CD4-positive, alpha-beta T cell (primary cell): ENCODE measurements at regions not wholly inside any gene's neighbourhood (a gene's known extent, or its start where the extent isn't known, plus 50 kb on each side); places are given as distances from the start of the nearest gene placed in this dataset.

Source experiments
- ATAC-seq: fragments of 200-7000 bp; cut with Tn5 transposase; one replicate; pipeline ENCODE4 v1.10.0; 2022; ENCODE audit warnings: mild to moderate bottlenecking; ENCODE audit not compliant: poor library complexity
- CTCF ChIA-PET: fragments of 350-600 bp; sonication (Branson Sonifier 250); formaldehyde crosslinking; loops from one replicate; lab custom pipeline; 2021; ENCODE audit warnings: antibody characterized with exemption, inconsistent platforms; lab: Charles Lee
- POLR2A ChIA-PET: fragments of 350-600 bp; sonication (Branson Sonifier 250); formaldehyde crosslinking; loops from one replicate; lab custom pipeline; 2021; ENCODE audit warnings: antibody characterized with exemption, inconsistent platforms; lab: Charles Lee
- DNase-seq, 14 experiments: peaks; one replicate each; pipeline ENCODE4 v3.0.0-alpha.2; 2013 to 2020; ENCODE audit warnings: mixed read lengths in 2 of 14
- H3K27ac ChIP-seq, 2 donors: one replicate each; pipeline versions ENCODE4 v1.5.1 to v1.7.0; 2013; ENCODE audit warnings: low read length in 2 of 2, low read depth in 1 of 2, mild to moderate bottlenecking in 1 of 2
- H3K27me3 ChIP-seq, 2 experiments: 1 replicate in 1 of 2; 2 replicates in 1 of 2; pipeline versions ENCODE4 v1.6.1 to v1.7.0; 2013; ENCODE audit warnings: low read length in 2 of 2, control low read depth in 1 of 2, mild to moderate bottlenecking in 1 of 2, moderate library complexity in 1 of 2; ENCODE audit not compliant: insufficient read depth in 2 of 2, control insufficient read depth in 1 of 2
- H3K36me3 ChIP-seq: one replicate; pipeline ENCODE4 v1.6.1; 2013; ENCODE audit warnings: low read length, control low read depth; ENCODE audit not compliant: insufficient read depth
- H3K4me1 ChIP-seq: one replicate; pipeline ENCODE4 v1.6.1; 2013; ENCODE audit warnings: low read length, control low read depth; ENCODE audit not compliant: insufficient read depth
- H3K4me3 ChIP-seq: one replicate; pipeline ENCODE4 v1.5.1; 2013; ENCODE audit warnings: mild to moderate bottlenecking, low read length, moderate library complexity
- H3K9me3 ChIP-seq, 2 experiments: 1 replicate in 1 of 2; 2 replicates in 1 of 2; pipeline versions ENCODE4 v1.6.1 to v1.7.0; 2013; ENCODE audit warnings: low read length in 2 of 2, mild to moderate bottlenecking in 2 of 2, control low read depth in 1 of 2, moderate library complexity in 1 of 2; ENCODE audit not compliant: control insufficient read depth in 1 of 2, insufficient read depth in 1 of 2
- H3K27ac Mint-ChIP-seq: one replicate; pipeline ENCODE4 v1.8.0; 2020; ENCODE audit warnings: mixed read lengths
- H3K27me3 Mint-ChIP-seq: one replicate; pipeline ENCODE4 v1.8.0; 2021; ENCODE audit warnings: mixed read lengths
- H3K36me3 Mint-ChIP-seq: one replicate; pipeline ENCODE4 v1.8.0; 2021; ENCODE audit warnings: low read depth, mixed read lengths
- H3K4me1 Mint-ChIP-seq: one replicate; pipeline ENCODE4 v1.8.0; 2021; ENCODE audit warnings: low read depth, mixed read lengths
- H3K4me3 Mint-ChIP-seq: one replicate; pipeline ENCODE4 v1.8.0; 2020; ENCODE audit warnings: mild to moderate bottlenecking, mixed read lengths
- H3K9me3 Mint-ChIP-seq: one replicate; pipeline ENCODE4 v1.8.0; 2020; ENCODE audit warnings: mixed read lengths
- intact Hi-C, 2 experiments: fragments of 100-400 bp; cut with DNase I in 1 of 2; cut with micrococcal nuclease in 1 of 2; formaldehyde crosslinking; loops; one replicate each; pipeline versions ENCODE4 v1.15.1 to v1.9.0; 2023 to 2025; cut with DNase I, micrococcal nuclease
- TF ChIP-seq, protein P1 (sequence below): fragments of 200-600 bp; IDR thresholded peaks from one replicate; pipeline ENCODE4 v1.8.0; 2022; ENCODE audit warnings: antibody characterized with exemption, mild to moderate bottlenecking

DNA sequence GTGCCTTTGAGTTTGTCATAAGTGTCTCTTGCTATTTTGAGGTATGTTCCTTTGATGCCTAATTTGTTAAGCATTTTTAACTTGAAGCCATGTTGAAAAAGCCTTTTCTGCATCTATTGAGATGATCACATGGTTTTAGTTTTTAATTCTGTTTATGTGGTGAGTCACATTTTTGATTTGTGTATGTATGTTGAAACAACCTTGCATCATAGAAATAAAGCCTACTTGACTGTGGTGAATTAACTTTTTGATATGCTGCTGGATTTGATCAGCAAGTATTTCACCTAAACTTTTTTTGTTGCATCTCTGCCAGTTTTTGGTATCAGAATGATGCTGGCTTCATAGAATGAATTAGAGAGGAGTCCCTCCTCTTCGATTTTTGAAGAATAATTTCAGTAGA, 469.7 kb downstream of the CDH2 start:
- DNase-seq = no peak
- Mint-ChIP-seq H3K4me1 (no peaks in the 10 kb centered on the region), H3K4me3 (no peak overlapping the region), H3K27me3 (no peaks in the 10 kb centered on the region), H3K27ac (no peak overlapping the region), H3K36me3 (no peaks in the 10 kb centered on the region), H3K9me3 (peaks cover 18% of the 10 kb centered on the region)
- Histone ChIP-seq H3K27me3 (no peaks in the 10 kb centered on the region), H3K36me3 (no peaks in the 10 kb centered on the region), H3K4me1 (no peaks in the 10 kb centered on the region), H3K27ac (no peak overlapping the region), H3K4me3 (no peak overlapping the region), H3K9me3 (no peaks in the 10 kb centered on the region)
- TF ChIP-seq, protein P1, sequence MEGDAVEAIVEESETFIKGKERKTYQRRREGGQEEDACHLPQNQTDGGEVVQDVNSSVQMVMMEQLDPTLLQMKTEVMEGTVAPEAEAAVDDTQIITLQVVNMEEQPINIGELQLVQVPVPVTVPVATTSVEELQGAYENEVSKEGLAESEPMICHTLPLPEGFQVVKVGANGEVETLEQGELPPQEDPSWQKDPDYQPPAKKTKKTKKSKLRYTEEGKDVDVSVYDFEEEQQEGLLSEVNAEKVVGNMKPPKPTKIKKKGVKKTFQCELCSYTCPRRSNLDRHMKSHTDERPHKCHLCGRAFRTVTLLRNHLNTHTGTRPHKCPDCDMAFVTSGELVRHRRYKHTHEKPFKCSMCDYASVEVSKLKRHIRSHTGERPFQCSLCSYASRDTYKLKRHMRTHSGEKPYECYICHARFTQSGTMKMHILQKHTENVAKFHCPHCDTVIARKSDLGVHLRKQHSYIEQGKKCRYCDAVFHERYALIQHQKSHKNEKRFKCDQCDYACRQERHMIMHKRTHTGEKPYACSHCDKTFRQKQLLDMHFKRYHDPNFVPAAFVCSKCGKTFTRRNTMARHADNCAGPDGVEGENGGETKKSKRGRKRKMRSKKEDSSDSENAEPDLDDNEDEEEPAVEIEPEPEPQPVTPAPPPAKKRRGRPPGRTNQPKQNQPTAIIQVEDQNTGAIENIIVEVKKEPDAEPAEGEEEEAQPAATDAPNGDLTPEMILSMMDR = no peak
- intact Hi-C loops = no loop called here
- ATAC-seq = no peak
- ChIA-PET POLR2A (no interaction called here), CTCF (no interaction called here)

DNA sequence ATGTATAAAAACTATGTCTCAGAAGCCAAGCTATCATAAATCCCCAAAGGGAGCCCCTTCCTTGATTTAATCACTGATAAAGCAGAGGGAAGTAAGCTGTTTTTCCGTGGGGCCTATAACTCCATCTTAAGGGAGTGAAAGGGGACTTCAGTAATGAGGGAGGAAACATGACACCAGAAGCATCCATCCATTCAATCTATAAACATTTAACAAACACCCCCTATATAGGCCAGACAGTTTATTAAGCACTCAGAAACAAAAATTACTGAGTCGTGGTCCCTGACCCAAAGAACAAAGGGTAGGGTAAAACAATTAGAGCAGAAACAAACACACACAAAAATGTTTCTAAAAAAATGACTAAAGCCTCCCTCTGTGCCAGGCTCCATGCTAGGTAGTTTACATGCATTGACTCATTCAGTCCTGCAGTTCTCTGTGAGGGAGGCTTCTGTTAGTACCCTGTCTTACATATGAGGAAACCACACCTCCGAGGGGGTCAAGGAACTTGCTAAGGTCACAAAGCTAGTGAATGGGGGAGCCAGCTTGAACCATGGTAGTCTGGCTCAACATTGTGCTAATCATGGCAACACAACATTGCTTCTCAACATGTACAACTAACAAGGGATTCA, 472.1 kb downstream of the CDH2 start:
- intact Hi-C loops = no loop called here
- Histone ChIP-seq H3K27ac (no peak overlapping the region), H3K4me1 (no peaks in the 10 kb centered on the region), H3K4me3 (no peak overlapping the region), H3K9me3 (no peaks in the 10 kb centered on the region), H3K36me3 (no peaks in the 10 kb centered on the region), H3K27me3 (no peaks in the 10 kb centered on the region)
- ChIA-PET CTCF (no interaction called here), POLR2A (no interaction called here)
- ATAC-seq = no peak
- no peaks in the 10 kb centered on the region for H3K36me3 Mint-ChIP-seq
- H3K27me3 Mint-ChIP-seq = no peaks in the 10 kb centered on the region
- no peak overlapping the region for H3K4me3 Mint-ChIP-seq
- H3K4me1 Mint-ChIP-seq = no peaks in the 10 kb centered on the region
- DNase-seq = no peak
- peaks cover 13% of the 10 kb centered on the region for H3K9me3 Mint-ChIP-seq
- H3K27ac Mint-ChIP-seq = no peak overlapping the region
- TF ChIP-seq, protein P1 = no peak

DNA sequence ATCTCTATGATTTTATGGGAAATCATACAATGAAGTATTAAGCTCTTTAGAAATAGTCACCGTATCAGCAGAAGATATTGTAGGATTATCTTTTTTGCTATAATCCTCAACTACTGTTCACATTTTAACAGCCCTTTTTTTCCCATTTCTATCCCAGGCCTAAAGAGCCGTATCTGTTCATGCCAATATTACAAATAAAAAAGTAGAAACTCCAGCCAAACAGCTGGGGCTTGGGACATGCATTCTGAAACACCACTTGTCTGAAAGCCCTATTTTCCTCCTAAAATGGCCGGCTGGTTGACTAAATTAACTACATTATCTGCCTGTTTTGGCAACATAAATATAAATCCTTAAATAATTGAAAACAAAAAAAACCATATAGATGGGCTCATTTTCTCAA, 477.8 kb downstream of the CDH2 start:
- DNase-seq = no peak
- intact Hi-C loops = no loop called here
- ChIA-PET CTCF (no interaction called here), POLR2A (no interaction called here)
- TF ChIP-seq, protein P1 = no peak
- H3K4me3 ChIP-seq = no peak overlapping the region
- H3K27ac ChIP-seq = no peak overlapping the region
- H3K27me3 ChIP-seq = no peaks in the 10 kb centered on the region
- peaks cover 8% of the 10 kb centered on the region for H3K9me3 Mint-ChIP-seq
- ATAC-seq = no peak
- no peaks in the 10 kb centered on the region for H3K4me1 Mint-ChIP-seq
- H3K27ac Mint-ChIP-seq = no peak overlapping the region
- no peak overlapping the region for H3K4me3 Mint-ChIP-seq
- no peaks in the 10 kb centered on the region for H3K4me1 ChIP-seq
- no peaks in the 10 kb centered on the region for H3K27me3 Mint-ChIP-seq
- no peaks in the 10 kb centered on the region for H3K9me3 ChIP-seq
- no peaks in the 10 kb centered on the region for H3K36me3 Mint-ChIP-seq
- no peaks in the 10 kb centered on the region for H3K36me3 ChIP-seq
